ENCODE measurements at regions not wholly inside any gene's neighbourhood (a gene's known extent, or its start where the extent isn't known, plus 50 kb on each side); places are given as distances from the start of the nearest gene placed in this dataset.

DNA sequence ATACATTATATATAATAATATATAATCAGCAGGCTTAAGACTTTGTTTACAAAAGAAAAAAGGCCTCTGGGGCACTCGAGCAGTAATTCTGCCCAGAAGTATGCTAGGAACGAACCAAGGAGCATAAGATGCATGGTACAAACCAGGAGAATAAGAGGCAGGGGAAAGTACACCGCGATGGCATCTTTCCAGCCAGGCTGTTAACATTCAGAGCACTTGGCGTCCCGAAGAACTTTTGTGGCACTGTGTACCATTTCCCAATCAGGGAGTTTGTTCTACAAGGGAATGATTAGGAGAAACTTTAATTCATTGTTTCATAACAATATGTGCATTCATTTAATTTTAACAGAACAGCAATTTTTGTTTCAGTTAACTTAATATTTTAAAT lies 125.1 kb downstream of the WT1 start:
- H2AFZ ChIP-seq (ENCODE audit: control insufficient read depth, low read length): no peak overlapping the region
- no peak overlapping the region for H3K4me3 ChIP-seq (ENCODE audit: control insufficient read depth in 2 of 3, extremely low read depth in 1 of 3, insufficient read depth in 2 of 3, low read depth in 1 of 3, low read length in 3 of 3)
- no peaks in the 10 kb centered on the region for H3K27me3 ChIP-seq (ENCODE audit: control insufficient read depth, extremely low read depth, insufficient read depth, low read length)
- no peaks in the 10 kb centered on the region for H3K36me3 ChIP-seq (ENCODE audit: control insufficient read depth in 2 of 2, extremely low read depth in 1 of 2, insufficient read depth in 2 of 2, low read length in 2 of 2)
- no peak for TF ChIP-seq EZH2 (IDR thresholded peaks at IDR 0.05; ENCODE audit: low read length)
- TF ChIP-seq, protein P1, sequence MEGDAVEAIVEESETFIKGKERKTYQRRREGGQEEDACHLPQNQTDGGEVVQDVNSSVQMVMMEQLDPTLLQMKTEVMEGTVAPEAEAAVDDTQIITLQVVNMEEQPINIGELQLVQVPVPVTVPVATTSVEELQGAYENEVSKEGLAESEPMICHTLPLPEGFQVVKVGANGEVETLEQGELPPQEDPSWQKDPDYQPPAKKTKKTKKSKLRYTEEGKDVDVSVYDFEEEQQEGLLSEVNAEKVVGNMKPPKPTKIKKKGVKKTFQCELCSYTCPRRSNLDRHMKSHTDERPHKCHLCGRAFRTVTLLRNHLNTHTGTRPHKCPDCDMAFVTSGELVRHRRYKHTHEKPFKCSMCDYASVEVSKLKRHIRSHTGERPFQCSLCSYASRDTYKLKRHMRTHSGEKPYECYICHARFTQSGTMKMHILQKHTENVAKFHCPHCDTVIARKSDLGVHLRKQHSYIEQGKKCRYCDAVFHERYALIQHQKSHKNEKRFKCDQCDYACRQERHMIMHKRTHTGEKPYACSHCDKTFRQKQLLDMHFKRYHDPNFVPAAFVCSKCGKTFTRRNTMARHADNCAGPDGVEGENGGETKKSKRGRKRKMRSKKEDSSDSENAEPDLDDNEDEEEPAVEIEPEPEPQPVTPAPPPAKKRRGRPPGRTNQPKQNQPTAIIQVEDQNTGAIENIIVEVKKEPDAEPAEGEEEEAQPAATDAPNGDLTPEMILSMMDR (optimal IDR thresholded peaks at IDR 0.05 in 1 of 3, IDR thresholded peaks at IDR 0.05 in 1 of 3, conservative IDR thresholded peaks at IDR 0.05 in 1 of 3; ENCODE audit: extremely low read depth in 1 of 3, insufficient read depth in 2 of 3, low read length in 3 of 3): no peak
- no peak for FAIRE-seq
- no peaks in the 10 kb centered on the region for H3K9me3 ChIP-seq (ENCODE audit: control insufficient read depth, low read depth, low read length)
- no peak overlapping the region for H3K4me2 ChIP-seq (ENCODE audit: control insufficient read depth, extremely low read depth, insufficient read depth, low read depth, low read length)
- no peaks in the 10 kb centered on the region for H3K4me1 ChIP-seq (ENCODE audit: control insufficient read depth, extremely low read depth, insufficient read depth, low read length)
- no peaks in the 10 kb centered on the region for H3K9me1 ChIP-seq (ENCODE audit: control insufficient read depth, extremely low read depth, insufficient read depth, low read length)
- no peaks in the 10 kb centered on the region for H4K20me1 ChIP-seq (ENCODE audit: control insufficient read depth, extremely low read depth, insufficient read depth, low read length)
- no peak overlapping the region for H3K9ac ChIP-seq (ENCODE audit: control insufficient read depth, extremely low read depth, insufficient read depth, low read length)
- H3K27ac ChIP-seq (ENCODE audit: control insufficient read depth, insufficient read depth, low read length): no peak overlapping the region
- H3K79me2 ChIP-seq (ENCODE audit: control insufficient read depth, insufficient read depth, low read length): no peaks in the 10 kb centered on the region
- DNase-seq (ENCODE audit: low read depth, low spot score): no peak
- dilution Hi-C loops (cut with MboI; ENCODE audit: extremely low pct_ligation_motif_present, low sequenced_read_pairs): no loop called here

DNA sequence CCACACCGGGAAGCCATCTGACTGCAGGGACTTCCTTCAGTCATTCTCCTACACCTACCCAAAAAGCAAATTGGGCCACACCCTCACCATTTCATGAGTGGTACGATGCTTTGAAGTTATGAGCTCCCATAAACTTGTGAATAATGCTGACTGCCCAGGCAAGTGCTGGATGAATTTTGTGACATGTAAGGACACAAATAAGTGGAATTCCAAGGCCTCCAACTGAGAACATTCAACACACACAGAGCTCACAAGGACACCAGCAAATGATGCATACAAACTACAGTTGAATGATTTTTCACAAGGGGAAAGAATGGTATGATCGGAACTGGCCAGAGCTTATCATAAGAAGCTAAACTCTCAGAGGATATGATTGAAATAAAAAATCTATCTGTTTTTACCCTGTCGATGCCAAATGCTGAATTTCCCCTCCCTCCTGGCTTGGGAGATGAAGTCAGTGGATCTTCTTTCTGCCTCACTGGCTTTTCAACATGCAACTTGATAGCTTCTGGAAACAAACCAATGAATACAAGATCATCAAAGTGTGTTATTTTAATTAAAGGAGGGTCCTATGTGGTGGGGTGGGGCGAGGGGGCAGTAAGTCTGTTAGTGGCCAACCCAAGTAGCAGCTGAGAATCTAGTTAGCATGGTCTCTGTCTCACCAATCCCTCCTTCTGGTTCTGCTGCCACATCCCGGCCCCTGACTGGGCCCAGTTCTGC lies 123.8 kb downstream of the WT1 start:
- FAIRE-seq (no peak), DNase-seq (ENCODE audit: low read depth, low spot score) (no peak)
- no peaks in the 10 kb centered on the region for H3K36me3 ChIP-seq (ENCODE audit: control insufficient read depth in 2 of 2, extremely low read depth in 1 of 2, insufficient read depth in 2 of 2, low read length in 2 of 2)
- no peaks in the 10 kb centered on the region for H3K9me1 ChIP-seq (ENCODE audit: control insufficient read depth, extremely low read depth, insufficient read depth, low read length)
- no peaks in the 10 kb centered on the region for H3K79me2 ChIP-seq (ENCODE audit: control insufficient read depth, insufficient read depth, low read length)
- H2AFZ ChIP-seq (ENCODE audit: control insufficient read depth, low read length): no peak overlapping the region
- no peak overlapping the region for H3K27ac ChIP-seq (ENCODE audit: control insufficient read depth, insufficient read depth, low read length)
- H3K4me1 ChIP-seq (ENCODE audit: control insufficient read depth, extremely low read depth, insufficient read depth, low read length): no peaks in the 10 kb centered on the region
- H3K4me3 ChIP-seq (ENCODE audit: control insufficient read depth in 2 of 3, extremely low read depth in 1 of 3, insufficient read depth in 2 of 3, low read depth in 1 of 3, low read length in 3 of 3): no peak overlapping the region
- no peaks in the 10 kb centered on the region for H4K20me1 ChIP-seq (ENCODE audit: control insufficient read depth, extremely low read depth, insufficient read depth, low read length)
- TF ChIP-seq EZH2 (IDR thresholded peaks at IDR 0.05; ENCODE audit: low read length): no peak
- TF ChIP-seq, protein P1 (optimal IDR thresholded peaks at IDR 0.05 in 1 of 3, IDR thresholded peaks at IDR 0.05 in 1 of 3, conservative IDR thresholded peaks at IDR 0.05 in 1 of 3; ENCODE audit: extremely low read depth in 1 of 3, insufficient read depth in 2 of 3, low read length in 3 of 3): no peak
- dilution Hi-C loops (cut with MboI; ENCODE audit: extremely low pct_ligation_motif_present, low sequenced_read_pairs): no loop called here
- no peak overlapping the region for H3K9ac ChIP-seq (ENCODE audit: control insufficient read depth, extremely low read depth, insufficient read depth, low read length)
- H3K27me3 ChIP-seq (ENCODE audit: control insufficient read depth, extremely low read depth, insufficient read depth, low read length): no peaks in the 10 kb centered on the region
- H3K4me2 ChIP-seq (ENCODE audit: control insufficient read depth, extremely low read depth, insufficient read depth, low read depth, low read length): no peak overlapping the region
- H3K9me3 ChIP-seq (ENCODE audit: control insufficient read depth, low read depth, low read length): no peaks in the 10 kb centered on the region
